Dermis microvascular lymphatic vessel endothelial cell (primary cell): ENCODE measurements at regions not wholly inside any gene's neighbourhood (a gene's known extent, or its start where the extent isn't known, plus 50 kb on each side); places are given as distances from the start of the nearest gene placed in this dataset.

Experiments
- DNase-seq, 2 donors: peaks; one replicate each; pipeline versions ENCODE4 v3.0.0 to v3.0.0-alpha.2; 2010; ENCODE audit warnings: low read depth in 2 of 2

DNA sequence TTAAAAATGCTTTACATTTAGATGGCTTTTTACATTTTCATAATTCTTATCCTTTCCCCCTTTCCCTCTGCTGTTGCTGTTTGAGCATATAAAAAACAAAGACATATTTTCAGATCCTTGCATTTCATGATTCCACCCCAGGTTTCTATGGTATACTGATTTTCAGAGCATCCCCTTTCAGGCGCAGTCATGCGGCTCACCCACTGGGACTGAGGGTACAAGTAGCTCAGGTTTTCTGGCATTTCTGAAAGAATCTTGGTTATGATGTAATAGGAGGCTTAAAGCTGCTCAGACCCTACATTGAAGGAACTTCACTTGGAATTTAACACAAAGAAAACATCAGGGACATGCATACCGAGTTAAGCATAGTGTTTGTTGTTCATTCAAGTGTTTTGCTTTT is 310.8 kb downstream of the ETAA1 start:
- no peak for DNase-seq

DNA sequence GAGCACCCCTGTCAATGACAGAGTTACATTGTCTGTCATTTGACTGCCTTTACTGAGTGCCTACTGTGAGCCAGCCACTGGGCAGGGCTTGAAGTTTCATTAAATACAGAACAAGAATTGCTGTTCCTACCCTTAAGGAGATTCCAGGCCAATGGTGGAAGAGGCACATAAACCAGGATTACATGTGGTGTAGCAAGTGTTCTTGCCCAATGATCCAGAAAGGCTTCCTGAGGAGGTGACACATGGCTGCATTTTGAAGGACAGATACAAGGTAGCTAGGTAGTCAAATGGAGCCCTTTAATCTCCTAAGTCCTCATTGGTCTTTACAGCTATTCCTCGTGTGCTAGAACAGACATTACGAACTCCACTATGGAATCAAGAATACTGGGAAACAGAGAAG is 312.7 kb downstream of the ETAA1 start:
- DNase-seq: no peak

GRCh38 chr2:67712484-67712883 is 315.4 kb downstream of the ETAA1 start:
- DNase-seq: no peak

GRCh38 chr2:67713376-67713775 is 316.2 kb downstream of the ETAA1 start:
- DNase-seq: no peak

DNA sequence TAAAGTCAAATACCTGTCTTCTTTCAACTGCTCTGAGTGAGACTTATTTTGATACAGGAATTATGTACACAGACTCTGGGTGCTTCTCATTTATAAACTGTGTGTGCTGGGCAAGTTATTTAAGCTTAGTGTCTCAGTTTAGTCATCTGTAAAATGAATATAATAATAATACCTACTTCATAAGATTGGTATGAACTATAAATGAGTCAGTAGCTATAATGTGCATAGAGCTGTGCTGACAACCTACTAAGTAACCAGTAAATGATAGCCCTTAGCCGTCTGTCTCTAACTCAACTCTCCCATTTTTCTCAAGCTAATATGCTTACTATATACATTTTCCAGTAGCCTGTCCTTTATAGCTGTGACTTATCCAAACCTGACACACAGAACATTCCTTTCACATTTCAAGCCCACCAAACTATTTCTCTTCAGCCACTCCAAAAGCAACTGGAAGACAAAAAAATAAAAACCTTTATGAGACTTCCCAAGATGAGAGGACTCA is 319.8 kb downstream of the ETAA1 start:
- no peak for DNase-seq

- no peak for DNase-seq
Measured at GRCh38 chr2:67717692-67718091, 320.6 kb downstream of the ETAA1 start.

DNA sequence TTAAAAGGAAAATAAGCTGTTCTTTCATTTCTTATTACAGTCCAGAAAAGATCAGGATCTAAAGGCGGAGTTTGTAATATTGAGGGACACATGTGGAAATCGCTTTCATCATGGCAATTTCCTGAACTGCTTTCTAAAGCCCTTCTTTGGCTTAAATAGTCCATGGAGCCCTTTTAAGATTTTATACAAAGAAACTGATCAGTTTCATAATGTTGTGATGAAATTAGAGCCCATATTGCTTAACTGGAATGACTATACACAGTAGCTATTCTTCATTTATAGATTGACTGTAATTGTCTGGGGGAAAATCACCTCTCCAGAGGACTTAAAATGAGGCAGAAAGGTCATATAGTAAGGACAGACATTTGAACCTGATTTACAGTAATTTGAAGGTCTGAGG is 322.2 kb downstream of the ETAA1 start:
- no peak for DNase-seq

GRCh38 chr2:67721516-67721915 is 324.4 kb downstream of the ETAA1 start:
- no peak for DNase-seq

DNA sequence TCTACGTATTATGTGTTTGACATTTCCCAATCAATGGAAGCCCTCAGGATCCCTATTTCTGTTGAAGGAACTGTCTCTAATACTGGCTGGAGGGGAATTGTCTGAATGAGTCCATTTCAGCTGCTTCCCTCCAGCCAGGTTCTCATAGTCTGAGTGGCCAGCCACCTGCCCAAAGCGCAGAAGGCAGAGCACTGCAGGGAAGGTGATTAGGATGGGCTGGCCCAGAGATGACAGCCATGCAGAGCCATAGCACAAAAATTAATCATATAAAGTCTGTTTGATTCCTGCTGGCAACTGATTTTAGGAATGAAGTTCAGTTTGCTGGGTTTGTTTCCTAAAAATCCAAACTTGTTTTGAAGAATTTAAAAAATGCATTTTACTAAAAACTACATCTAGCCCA is 327.1 kb downstream of the ETAA1 start:
- no peak for DNase-seq

DNA sequence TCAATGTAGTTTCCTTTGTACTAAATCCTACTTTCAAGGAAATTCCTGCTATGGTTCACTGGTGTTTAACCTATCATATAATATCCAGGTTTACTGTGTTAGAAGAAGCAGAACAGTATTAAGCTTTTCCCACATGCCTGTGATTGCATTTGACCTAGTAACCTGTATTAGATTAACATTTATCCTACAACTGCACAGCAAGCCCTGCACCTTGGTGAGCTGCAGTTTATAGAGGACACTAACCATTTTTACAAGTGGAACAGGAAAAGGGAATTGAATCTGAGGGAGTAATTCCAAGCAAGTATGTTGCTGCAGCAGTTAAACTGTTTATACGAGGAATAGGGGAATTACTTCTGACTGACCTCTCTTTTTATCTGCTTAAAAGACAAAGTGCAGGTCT is 328.6 kb downstream of the ETAA1 start:
- DNase-seq: no peak

DNA sequence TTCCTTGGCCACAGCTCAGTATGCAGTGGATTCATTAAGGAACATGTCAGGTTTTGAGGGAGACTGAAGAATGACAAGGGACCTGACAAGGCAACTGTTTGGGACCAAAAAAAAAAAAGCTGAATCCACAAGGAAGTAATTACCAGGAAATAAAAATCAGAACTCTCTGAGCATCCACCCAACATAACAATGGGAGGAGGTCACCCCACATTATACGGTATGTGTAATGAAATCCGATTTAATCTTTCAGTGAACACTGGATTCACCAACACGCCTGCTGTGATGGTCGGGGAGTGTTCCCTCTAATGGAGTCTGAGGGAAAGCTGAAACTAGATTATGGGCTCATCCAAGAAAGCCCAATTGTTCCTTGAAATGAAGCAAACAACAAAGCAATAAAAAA is 329.3 kb downstream of the ETAA1 start:
- no peak for DNase-seq

- no peak for DNase-seq
Measured at GRCh38 chr2:67727131-67727530, 330.0 kb downstream of the ETAA1 start.

DNA sequence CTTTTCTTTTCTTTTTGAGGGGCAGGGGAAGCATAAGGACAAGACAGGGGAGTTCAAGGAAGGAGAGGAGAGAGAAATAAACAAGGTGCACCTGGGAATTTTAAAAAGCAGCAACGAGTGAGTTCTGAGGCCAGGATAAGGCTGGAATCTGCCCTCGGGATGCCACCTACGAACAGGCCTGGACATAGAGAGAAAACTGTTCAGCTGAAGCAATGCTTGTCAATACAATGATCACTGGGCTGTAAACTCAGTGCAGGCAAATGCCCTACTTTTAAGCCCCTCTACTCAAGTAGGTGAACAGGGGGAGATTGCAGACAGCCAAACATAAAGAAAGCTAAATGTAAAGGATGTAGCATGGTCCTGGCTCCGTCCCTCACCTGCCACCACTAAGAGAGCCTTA is 330.5 kb downstream of the ETAA1 start:
- DNase-seq: no peak

- no peak for DNase-seq
Measured at GRCh38 chr2:67729474-67729873, 332.3 kb downstream of the ETAA1 start.

DNA sequence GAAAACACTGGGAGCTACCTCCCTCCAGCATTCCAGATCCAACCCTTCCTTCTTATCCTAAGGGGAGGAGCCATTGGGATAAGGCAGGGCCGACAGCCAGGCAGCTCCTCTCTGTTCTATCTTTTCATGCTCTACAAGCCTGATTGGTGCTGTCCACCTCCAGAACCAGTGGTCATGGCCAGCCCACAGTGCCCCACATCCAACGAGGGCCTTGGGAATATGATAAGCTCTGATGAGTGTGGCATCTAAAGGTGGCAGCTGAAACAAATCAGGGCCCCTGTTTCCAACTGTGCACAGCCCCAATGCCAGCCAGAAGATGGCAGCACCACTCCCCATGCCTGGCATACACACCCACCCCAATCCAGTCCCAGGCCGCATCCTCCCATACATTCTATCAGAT is 329.3 kb downstream of the C1D start:
- DNase-seq: peak; percentile 28 to 55

DNA sequence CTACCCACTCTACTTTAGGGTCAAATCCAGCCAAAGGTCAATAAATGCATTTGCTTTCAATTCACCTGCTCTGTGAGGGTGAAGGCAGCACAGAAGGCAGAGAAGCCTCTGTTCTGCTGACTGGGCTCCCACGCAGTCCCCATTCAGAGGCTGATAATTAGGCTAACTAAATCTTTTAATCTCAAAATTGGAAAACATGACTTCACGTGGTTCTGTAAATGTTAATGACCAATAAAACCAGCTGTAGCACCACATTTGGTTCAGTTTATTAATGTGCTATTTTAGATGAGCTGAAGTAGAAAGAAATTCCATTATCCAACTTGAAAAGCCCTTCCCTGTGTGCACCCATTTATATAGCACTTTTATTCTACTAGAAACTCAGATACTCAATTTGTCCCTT is 310.6 kb downstream of the C1D start:
- DNase-seq: no peak

- DNase-seq: no peak
Measured at GRCh38 chr2:67752969-67753368, 309.8 kb downstream of the C1D start.

DNA sequence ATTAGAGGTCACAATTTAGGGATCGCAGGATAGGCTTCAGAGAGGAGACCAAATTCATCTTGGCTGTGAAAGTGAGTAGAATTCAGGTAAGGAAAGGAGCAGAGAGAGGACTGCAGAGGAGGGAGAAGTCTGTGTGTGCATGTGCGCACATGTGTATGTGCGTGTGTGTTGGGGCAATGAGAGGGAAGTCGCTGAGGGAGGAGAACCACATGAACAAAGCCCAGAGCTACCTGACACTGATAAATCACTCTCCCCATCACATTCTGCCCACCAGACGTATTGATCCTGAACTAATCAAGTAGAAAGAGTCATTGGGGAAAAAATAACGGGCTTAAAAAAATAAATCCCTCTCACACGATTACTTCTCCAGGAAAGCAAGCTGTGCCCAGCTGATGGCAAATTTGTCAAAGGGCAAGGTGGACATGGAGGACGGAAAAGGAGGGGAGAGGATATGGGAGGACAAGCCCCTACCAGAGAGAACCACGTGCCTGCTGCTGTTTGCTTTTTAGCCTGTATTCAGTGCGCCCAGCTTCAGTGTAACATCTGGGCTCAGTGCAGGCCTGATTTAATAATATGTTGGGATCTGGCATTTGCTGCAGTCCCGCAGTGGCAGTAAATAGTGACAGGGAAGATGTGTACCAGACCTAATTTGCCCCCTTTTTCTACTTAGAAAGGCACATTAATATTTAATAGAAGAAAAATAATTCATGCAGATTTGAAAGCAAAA is 307.5 kb downstream of the C1D start:
- DNase-seq: no peak

- no peak for DNase-seq
Measured at GRCh38 chr2:67760995-67761394, 301.8 kb downstream of the C1D start.

DNA sequence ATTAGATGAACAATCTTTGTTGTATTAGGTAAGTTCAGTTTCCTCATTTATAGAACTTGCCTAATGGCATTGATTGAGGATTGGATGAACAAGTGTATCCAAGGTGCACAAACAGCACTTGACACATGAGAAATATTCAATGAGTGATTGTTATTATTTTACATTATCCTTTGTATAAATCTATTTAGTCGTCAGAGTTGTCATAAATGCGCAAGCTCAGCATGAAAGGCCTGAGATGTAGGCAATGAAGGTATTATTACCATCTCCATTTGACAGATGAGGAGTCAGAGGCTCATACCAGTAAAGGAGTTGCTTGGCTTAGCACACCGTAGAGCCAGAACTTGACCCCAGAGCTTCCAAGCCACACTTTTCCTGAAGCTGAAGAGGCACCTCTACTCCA is 291.4 kb downstream of the C1D start:
- DNase-seq: no peak

DNA sequence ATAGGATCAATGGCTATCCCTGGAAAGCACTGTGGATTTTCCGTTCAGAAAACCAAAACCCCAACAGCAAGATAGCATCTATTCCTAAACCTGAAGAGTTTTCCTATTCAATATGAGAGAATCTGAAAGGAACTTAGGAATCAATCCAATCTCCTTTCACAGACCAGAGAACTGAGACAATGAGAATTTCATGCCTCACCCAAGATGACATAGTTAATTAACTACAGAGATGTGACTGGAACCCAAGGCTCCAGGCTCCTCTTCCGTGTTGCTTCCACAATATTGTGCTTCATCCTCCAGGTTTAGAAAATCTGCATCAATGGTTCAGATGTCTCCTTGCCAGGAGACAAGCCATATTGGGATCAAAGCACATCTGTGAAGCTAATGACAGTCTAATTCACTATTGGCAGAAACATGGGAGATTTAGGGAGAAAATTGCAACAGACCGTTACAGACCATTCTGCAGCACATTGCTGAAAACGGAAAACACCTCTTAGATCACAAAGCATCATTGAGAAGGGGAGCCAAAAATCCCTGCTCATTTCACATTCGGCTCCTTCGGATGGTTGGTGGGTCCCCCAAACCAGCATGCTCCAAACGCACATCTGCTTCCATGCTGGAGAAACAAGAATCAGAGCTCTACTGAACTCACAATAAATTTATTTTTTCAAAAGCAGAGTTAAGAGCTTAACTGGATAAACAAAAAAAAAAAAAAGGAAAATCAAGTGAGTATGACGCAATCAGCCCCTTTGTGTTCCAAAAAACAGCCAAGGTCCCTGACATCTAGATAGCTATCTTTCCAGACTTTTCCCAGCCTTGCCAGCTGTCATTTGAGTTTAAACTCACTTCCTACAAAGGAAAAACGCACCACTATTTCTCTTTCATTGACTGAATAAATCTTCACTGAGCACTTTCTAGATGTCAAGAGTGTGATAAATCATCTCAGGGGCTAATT is 290.3 kb downstream of the C1D start:
- no peak for DNase-seq

GRCh38 chr2:67773851-67774250 is 289.0 kb downstream of the C1D start:
- no peak for DNase-seq

- DNase-seq: no peak
Measured at GRCh38 chr2:67776276-67776675, 286.5 kb downstream of the C1D start.
